Right lobe of liver (tissue), 4 donors: ENCODE measurements at regions not wholly inside any gene's neighbourhood (a gene's known extent, or its start where the extent isn't known, plus 50 kb on each side); places are given as distances from the start of the nearest gene placed in this dataset.
"Not testable (repeated sequence)": the region's sequence is repeated elsewhere in the genome, so short reads cannot be mapped to it uniquely, and the experiment has no call there.

Experiments
- CTCF ChIP-seq, 4 donors: fragments of 200-600 bp in 3 of 4; fragments of 450-650 bp in 1 of 4; IDR thresholded peaks; one replicate each; pipeline versions ENCODE4 v1.5.1 to v1.8.0; 2016 to 2022; ENCODE audit warnings: antibody characterized with exemption in 4 of 4, mild to moderate bottlenecking in 2 of 4
- POLR2A ChIP-seq: fragments of 450-650 bp; IDR thresholded peaks from one replicate; pipeline ENCODE4 v1.6.1; 2017; ENCODE audit warnings: antibody characterized with exemption, mild to moderate bottlenecking
- donor health status: DM: no; HTN: no; CAD: no.
- donor health status: DM: no; HTN: no; CAD: no.
- donor health status: DM: no; HTN: yes; CAD: no.

- TF ChIP-seq CTCF (IDR thresholded peaks at IDR 0.05); POLR2A: not testable (repeated sequence)
Observed at GRCh38 chr3:25851693-25852259, 61.9 kb downstream of the OXSM start.
